Keratinocyte (primary cell): ENCODE measurements at regions not wholly inside any gene's neighbourhood (a gene's known extent, or its start where the extent isn't known, plus 50 kb on each side); places are given as distances from the start of the nearest gene placed in this dataset.

Experiments used
- EZH2 ChIP-seq: IDR thresholded peaks from one replicate; pipeline ENCODE4 v1.6.1; 2012; ENCODE audit warnings: inconsistent platforms, mild to moderate bottlenecking, low read length, moderate library complexity
- TF ChIP-seq, protein P1 (sequence below), 3 experiments: IDR thresholded peaks in 1 of 3; conservative IDR thresholded peaks in 1 of 3; optimal IDR thresholded peaks in 1 of 3; 2 replicates in 2 of 3; 3 replicates in 1 of 3; pipeline versions ENCODE3 to v1.5.1; 2011; ENCODE audit warnings: low read length in 3 of 3, mild to moderate bottlenecking in 3 of 3, moderate library complexity in 2 of 3, control low read depth in 1 of 3, inconsistent platforms in 1 of 3; ENCODE audit not compliant: insufficient read depth in 2 of 3; ENCODE audit errors: extremely low read depth in 1 of 3

DNA sequence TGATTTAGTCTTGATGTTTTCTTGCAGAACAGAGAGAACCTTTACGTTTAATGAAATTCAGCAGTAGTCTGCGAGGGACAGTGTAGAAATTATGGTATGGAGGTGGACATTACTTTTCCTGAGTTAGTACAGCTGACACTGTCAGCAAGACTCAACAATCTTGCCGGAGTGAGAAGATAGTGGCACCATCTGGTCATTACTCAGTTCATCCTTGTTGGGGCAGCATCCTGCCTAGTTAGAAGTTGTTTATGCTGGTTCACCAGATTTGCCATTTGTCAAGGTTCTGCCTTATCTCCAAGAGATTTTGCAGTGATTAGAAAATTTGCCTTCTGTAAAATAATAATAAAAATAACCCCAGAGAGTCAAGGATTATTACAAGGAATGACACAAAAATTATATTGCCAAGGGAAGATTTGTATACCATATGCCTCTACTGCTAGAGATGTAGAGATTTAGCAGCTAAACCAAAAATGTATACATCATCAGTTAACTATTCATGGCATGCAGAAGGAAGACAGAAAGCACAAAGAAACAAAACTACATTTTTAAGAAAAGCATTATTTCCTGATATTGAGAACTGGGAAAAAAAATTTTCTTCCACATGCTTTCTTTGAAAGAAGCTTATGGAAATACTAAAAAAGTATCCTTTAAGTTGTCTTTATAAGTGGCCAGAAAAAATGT is 1967.4 kb downstream of the NCAM2 start:
- TF ChIP-seq, protein P1, sequence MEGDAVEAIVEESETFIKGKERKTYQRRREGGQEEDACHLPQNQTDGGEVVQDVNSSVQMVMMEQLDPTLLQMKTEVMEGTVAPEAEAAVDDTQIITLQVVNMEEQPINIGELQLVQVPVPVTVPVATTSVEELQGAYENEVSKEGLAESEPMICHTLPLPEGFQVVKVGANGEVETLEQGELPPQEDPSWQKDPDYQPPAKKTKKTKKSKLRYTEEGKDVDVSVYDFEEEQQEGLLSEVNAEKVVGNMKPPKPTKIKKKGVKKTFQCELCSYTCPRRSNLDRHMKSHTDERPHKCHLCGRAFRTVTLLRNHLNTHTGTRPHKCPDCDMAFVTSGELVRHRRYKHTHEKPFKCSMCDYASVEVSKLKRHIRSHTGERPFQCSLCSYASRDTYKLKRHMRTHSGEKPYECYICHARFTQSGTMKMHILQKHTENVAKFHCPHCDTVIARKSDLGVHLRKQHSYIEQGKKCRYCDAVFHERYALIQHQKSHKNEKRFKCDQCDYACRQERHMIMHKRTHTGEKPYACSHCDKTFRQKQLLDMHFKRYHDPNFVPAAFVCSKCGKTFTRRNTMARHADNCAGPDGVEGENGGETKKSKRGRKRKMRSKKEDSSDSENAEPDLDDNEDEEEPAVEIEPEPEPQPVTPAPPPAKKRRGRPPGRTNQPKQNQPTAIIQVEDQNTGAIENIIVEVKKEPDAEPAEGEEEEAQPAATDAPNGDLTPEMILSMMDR (optimal IDR thresholded peaks at IDR 0.05 in 1 of 3, IDR thresholded peaks at IDR 0.05 in 1 of 3, conservative IDR thresholded peaks at IDR 0.05 in 1 of 3; ENCODE audit: extremely low read depth in 1 of 3, insufficient read depth in 2 of 3, low read length in 3 of 3) = no peak
- TF ChIP-seq EZH2 = no peak
